ENCODE measurements at regions not wholly inside any gene's neighbourhood (a gene's known extent, or its start where the extent isn't known, plus 50 kb on each side); places are given as distances from the start of the nearest gene placed in this dataset.

GRCh38 chr4:30962939-30963338 is 242.8 kb downstream of the PCDH7 start (continued):
- no peak for TF ChIP-seq PPARA (CRISPR knock-in tag; IDR thresholded peaks at IDR 0.05; ENCODE audit: borderline replicate concordance)
- TF ChIP-seq OSR1 (CRISPR knock-in tag; IDR thresholded peaks at IDR 0.05), result no peak
- no peak for TF ChIP-seq ESRRG (CRISPR knock-in tag; IDR thresholded peaks at IDR 0.05)
- TF ChIP-seq TSHZ2 (CRISPR knock-in tag; IDR thresholded peaks at IDR 0.05), result no peak
- no peak for TF ChIP-seq ARNTL (CRISPR knock-in tag; IDR thresholded peaks at IDR 0.05; ENCODE audit: borderline replicate concordance, low read depth)
- TF ChIP-seq TCF4 (CRISPR knock-in tag; IDR thresholded peaks at IDR 0.05; ENCODE audit: borderline replicate concordance), result no peak

- no peak for TF ChIP-seq CREB5 (CRISPR knock-in tag; IDR thresholded peaks at IDR 0.05; ENCODE audit: low read depth)
- TF ChIP-seq ZFP3 (CRISPR knock-in tag; IDR thresholded peaks at IDR 0.05), result no peak
- no peak for TF ChIP-seq ZNF565 (CRISPR knock-in tag; conservative IDR thresholded peaks at IDR 0.05; ENCODE audit: low read depth)
- no peak for TF ChIP-seq ISL1 (CRISPR knock-in tag; IDR thresholded peaks at IDR 0.05)
- TF ChIP-seq POU6F1 (CRISPR knock-in tag; IDR thresholded peaks at IDR 0.05; ENCODE audit: borderline replicate concordance, low read depth), result no peak
- TF ChIP-seq TSHZ2 (CRISPR knock-in tag; IDR thresholded peaks at IDR 0.05), result no peak
- TF ChIP-seq GLIS3 (CRISPR knock-in tag; IDR thresholded peaks at IDR 0.05), result no peak
- TF ChIP-seq ZC3H10 (CRISPR knock-in tag; IDR thresholded peaks at IDR 0.05), result no peak
- TF ChIP-seq ARNTL (CRISPR knock-in tag; IDR thresholded peaks at IDR 0.05; ENCODE audit: borderline replicate concordance, low read depth), result no peak
- no peak for TF ChIP-seq SNAI2 (CRISPR knock-in tag; IDR thresholded peaks at IDR 0.05)
- no peak for TF ChIP-seq ZNF8 (CRISPR knock-in tag; IDR thresholded peaks at IDR 0.05)
- TF ChIP-seq ESRRG (CRISPR knock-in tag; IDR thresholded peaks at IDR 0.05), result no peak
- ATAC-seq, result no peak
These were observed 248.8 kb downstream of the PCDH7 start for GRCh38 chr4:30968926-30969325.

- ATAC-seq, result no peak
- TF ChIP-seq ARNTL (CRISPR knock-in tag; IDR thresholded peaks at IDR 0.05; ENCODE audit: borderline replicate concordance, low read depth) (no peak), TOX (CRISPR knock-in tag; IDR thresholded peaks at IDR 0.05; ENCODE audit: borderline replicate concordance) (no peak), CREB5 (CRISPR knock-in tag; IDR thresholded peaks at IDR 0.05; ENCODE audit: low read depth) (no peak), TCF4 (CRISPR knock-in tag; IDR thresholded peaks at IDR 0.05; ENCODE audit: borderline replicate concordance) (no peak), SNAI2 (CRISPR knock-in tag; IDR thresholded peaks at IDR 0.05) (no peak), ZNF8 (CRISPR knock-in tag; IDR thresholded peaks at IDR 0.05) (no peak), OSR1 (CRISPR knock-in tag; IDR thresholded peaks at IDR 0.05) (no peak), BACH2 (CRISPR knock-in tag; IDR thresholded peaks at IDR 0.05; ENCODE audit: borderline replicate concordance) (no peak), PPARA (CRISPR knock-in tag; IDR thresholded peaks at IDR 0.05; ENCODE audit: borderline replicate concordance) (no peak), ZNF565 (CRISPR knock-in tag; conservative IDR thresholded peaks at IDR 0.05; ENCODE audit: low read depth) (no peak), RARB (CRISPR knock-in tag; IDR thresholded peaks at IDR 0.05) (no peak), ISL1 (CRISPR knock-in tag; IDR thresholded peaks at IDR 0.05) (no peak), TSHZ2 (CRISPR knock-in tag; IDR thresholded peaks at IDR 0.05) (no peak), ESRRG (CRISPR knock-in tag; IDR thresholded peaks at IDR 0.05) (no peak), ZFP30 (CRISPR knock-in tag; IDR thresholded peaks at IDR 0.05) (no peak), GLIS3 (CRISPR knock-in tag; IDR thresholded peaks at IDR 0.05) (no peak), PATZ1 (CRISPR knock-in tag; IDR thresholded peaks at IDR 0.05; ENCODE audit: borderline replicate concordance) (no peak)
These were observed 252.4 kb downstream of the PCDH7 start for GRCh38 chr4:30972542-30972941.

Data from SK-N-SH treated with all-trans-retinoic acid at 6 μM for 48 hours (cell line).